ENCODE measurements at regions not wholly inside any gene's neighbourhood (a gene's known extent, or its start where the extent isn't known, plus 50 kb on each side); places are given as distances from the start of the nearest gene placed in this dataset.

DNA sequence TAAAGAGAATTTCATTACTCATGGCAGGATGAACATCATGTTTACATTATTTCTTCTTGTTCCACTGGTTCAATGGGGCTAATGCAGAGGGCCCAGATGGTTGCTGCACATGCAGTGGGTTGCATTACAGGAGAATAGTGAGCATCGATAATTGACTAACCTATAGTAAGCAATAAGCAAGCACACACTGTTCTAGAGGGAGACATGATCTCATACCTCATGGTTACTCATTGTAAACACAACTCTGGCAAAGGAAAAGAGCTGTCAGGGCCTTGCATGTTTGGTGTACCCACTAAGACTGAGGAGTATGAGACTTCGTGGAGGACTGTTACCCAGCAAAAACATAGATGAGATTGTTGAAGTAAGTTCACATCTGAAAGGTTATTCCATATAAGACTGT, 885.6 kb upstream of the VRK2 start:
- H2BK120ac ChIP-seq (ENCODE audit: low read depth, low read length, poor library complexity, severe bottlenecking) = no peak overlapping the region
- H3K23me2 ChIP-seq (ENCODE audit: insufficient read length, low read depth, low read length, poor library complexity, severe bottlenecking) = no peaks in the 10 kb centered on the region
- Mint-ChIP-seq H3K36me3 (ENCODE audit: insufficient read depth in 1 of 3, low read depth in 3 of 3) (peaks cover 0 to 8% (median 0%) of the 10 kb centered on the region in 3 experiments; a peak in 5 of 7 replicates), H3K4me3 (no peak overlapping the region), H3K27me3 (ENCODE audit: low read depth) (peaks cover 6% of the 10 kb centered on the region), H3K27ac (no peak overlapping the region), H3K4me1 (peaks cover 14 to 25% of the 10 kb centered on the region in 2 experiments), H3K9me3 (peaks cover 4 to 10% of the 10 kb centered on the region in 2 experiments; a peak in 4 of 5 replicates)
- no peak overlapping the region for H3T11ph ChIP-seq (ENCODE audit: low read length)
- no peak overlapping the region for H2AFZ ChIP-seq (ENCODE audit: low read length)
- no peak overlapping the region for H3K14ac ChIP-seq (ENCODE audit: insufficient read depth, low read length)
- no peak overlapping the region for H2BK5ac ChIP-seq (ENCODE audit: insufficient read length, low read length)
- H3K18ac ChIP-seq (ENCODE audit: insufficient read length, low read depth, low read length) = no peak overlapping the region
- H4K5ac ChIP-seq (ENCODE audit: insufficient read length, low read depth, low read length) = no peak overlapping the region
- no peak overlapping the region for H3K4me2 ChIP-seq (ENCODE audit: insufficient read depth, insufficient read length, low read length)
- H2BK20ac ChIP-seq (ENCODE audit: low read depth, low read length, poor library complexity, severe bottlenecking) = no peak overlapping the region
- no CpG with 5 or more reads among the region's 2 CpGs for WGBS (ENCODE audit: extremely low coverage, insufficient read length, low lambda C conversion rate)
- H3K23ac ChIP-seq (ENCODE audit: insufficient read length, low read depth, low read length) = no peak overlapping the region
- H3K4ac ChIP-seq (ENCODE audit: low read depth, low read length) = no peak overlapping the region
- no peaks in the 10 kb centered on the region for H4K20me1 ChIP-seq (ENCODE audit: control insufficient read depth, insufficient read depth, insufficient read length)
- no peak overlapping the region for H4K91ac ChIP-seq (ENCODE audit: insufficient read length, low read depth, low read length)
- H3K56ac ChIP-seq (ENCODE audit: insufficient read length, low read depth, low read length) = no peak overlapping the region
- no peaks in the 10 kb centered on the region for H3K79me1 ChIP-seq (ENCODE audit: insufficient read depth, low read depth, low read length, poor library complexity, severe bottlenecking)
- TF ChIP-seq, protein P1, sequence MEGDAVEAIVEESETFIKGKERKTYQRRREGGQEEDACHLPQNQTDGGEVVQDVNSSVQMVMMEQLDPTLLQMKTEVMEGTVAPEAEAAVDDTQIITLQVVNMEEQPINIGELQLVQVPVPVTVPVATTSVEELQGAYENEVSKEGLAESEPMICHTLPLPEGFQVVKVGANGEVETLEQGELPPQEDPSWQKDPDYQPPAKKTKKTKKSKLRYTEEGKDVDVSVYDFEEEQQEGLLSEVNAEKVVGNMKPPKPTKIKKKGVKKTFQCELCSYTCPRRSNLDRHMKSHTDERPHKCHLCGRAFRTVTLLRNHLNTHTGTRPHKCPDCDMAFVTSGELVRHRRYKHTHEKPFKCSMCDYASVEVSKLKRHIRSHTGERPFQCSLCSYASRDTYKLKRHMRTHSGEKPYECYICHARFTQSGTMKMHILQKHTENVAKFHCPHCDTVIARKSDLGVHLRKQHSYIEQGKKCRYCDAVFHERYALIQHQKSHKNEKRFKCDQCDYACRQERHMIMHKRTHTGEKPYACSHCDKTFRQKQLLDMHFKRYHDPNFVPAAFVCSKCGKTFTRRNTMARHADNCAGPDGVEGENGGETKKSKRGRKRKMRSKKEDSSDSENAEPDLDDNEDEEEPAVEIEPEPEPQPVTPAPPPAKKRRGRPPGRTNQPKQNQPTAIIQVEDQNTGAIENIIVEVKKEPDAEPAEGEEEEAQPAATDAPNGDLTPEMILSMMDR (conservative IDR thresholded peaks at IDR 0.05) = no peak
- H3K9ac ChIP-seq (ENCODE audit: extremely low read depth, insufficient read length, low read length) = no peak overlapping the region
- no peak overlapping the region for H2BK15ac ChIP-seq (ENCODE audit: low read depth, low read length)
- no peak overlapping the region for H2AK5ac ChIP-seq (ENCODE audit: insufficient read length, low read length)
- H3K79me2 ChIP-seq (ENCODE audit: insufficient read depth, low read length) = no peaks in the 10 kb centered on the region
- no peak overlapping the region for H3K27ac ChIP-seq (ENCODE audit: insufficient read length, low read depth, low read length)
- no peaks in the 10 kb centered on the region for H3K4me1 ChIP-seq (ENCODE audit: insufficient read depth, low read length)
- no peaks in the 10 kb centered on the region for H3K9me3 ChIP-seq (ENCODE audit: control insufficient read depth, low read depth, low read length)
- no peak overlapping the region for H2BK12ac ChIP-seq (ENCODE audit: insufficient read length, low read depth, low read length)
- H3K27me3 ChIP-seq (ENCODE audit: insufficient read depth, low read length) = no peaks in the 10 kb centered on the region
- DNase-seq = no peak
- no peak overlapping the region for H4K8ac ChIP-seq (replicated peaks; ENCODE audit: insufficient read length, low read depth, low read length)

Data from H9 (cell line).